SH-SY5Y (cell line): ENCODE measurements at regions not wholly inside any gene's neighbourhood (a gene's known extent, or its start where the extent isn't known, plus 50 kb on each side); places are given as distances from the start of the nearest gene placed in this dataset.

Source experiments
- GATA2 ChIP-seq: IDR thresholded peaks from 2 replicates; pipeline ENCODE4 v1.6.1; 2011; ENCODE audit warnings: mild to moderate bottlenecking, low read depth, low read length
- GATA3 ChIP-seq: IDR thresholded peaks from 2 replicates; pipeline ENCODE4 v1.6.1; 2011; ENCODE audit warnings: low read depth, mild to moderate bottlenecking, low read length, moderate library complexity

- no peak for TF ChIP-seq GATA2
- TF ChIP-seq GATA3 = no peak
Observed at GRCh38 chr13:97797553-97797952, 155.9 kb upstream of the IPO5 start.
